SK-N-SH treated with all-trans-retinoic acid at 6 μM for 48 hours (cell line): ENCODE measurements at regions not wholly inside any gene's neighbourhood (a gene's known extent, or its start where the extent isn't known, plus 50 kb on each side); places are given as distances from the start of the nearest gene placed in this dataset.

Experiments
- ARNTL ChIP-seq: fragments of 450-650 bp; formaldehyde crosslinking; IDR thresholded peaks from 2 replicates; pipeline ENCODE4 v1.5.0; 2020; ENCODE audit warnings: low read depth, mild to moderate bottlenecking, moderate library complexity, borderline replicate concordance
- GLIS3 ChIP-seq: fragments of 250-450 bp; sonication (Bioruptor Pico); IDR thresholded peaks from 2 replicates; pipeline ENCODE4 v1.5.0; 2020; ENCODE audit warnings: mild to moderate bottlenecking, moderate library complexity
- RARB ChIP-seq: fragments of 250-450 bp; sonication (Bioruptor Pico); IDR thresholded peaks from 2 replicates; pipeline ENCODE4 v1.8.0; 2021; ENCODE audit warnings: mild to moderate bottlenecking, moderate library complexity
- ZC3H10 ChIP-seq: fragments of 250-450 bp; sonication (Bioruptor Pico); IDR thresholded peaks from 2 replicates; pipeline ENCODE4 v1.5.1; 2021; ENCODE audit warnings: mild to moderate bottlenecking, moderate library complexity
- ZFP30 ChIP-seq: fragments of 450-650 bp; formaldehyde crosslinking; IDR thresholded peaks from 2 replicates; pipeline ENCODE4 v1.5.0; 2022; ENCODE audit warnings: mild to moderate bottlenecking, moderate library complexity
- TF ChIP-seq, protein P1 (sequence below): fragments of 250-450 bp; sonication (Bioruptor Pico); IDR thresholded peaks from 2 replicates; pipeline ENCODE4 v1.8.0; 2020; ENCODE audit warnings: mild to moderate bottlenecking, moderate library complexity, borderline replicate concordance

DNA sequence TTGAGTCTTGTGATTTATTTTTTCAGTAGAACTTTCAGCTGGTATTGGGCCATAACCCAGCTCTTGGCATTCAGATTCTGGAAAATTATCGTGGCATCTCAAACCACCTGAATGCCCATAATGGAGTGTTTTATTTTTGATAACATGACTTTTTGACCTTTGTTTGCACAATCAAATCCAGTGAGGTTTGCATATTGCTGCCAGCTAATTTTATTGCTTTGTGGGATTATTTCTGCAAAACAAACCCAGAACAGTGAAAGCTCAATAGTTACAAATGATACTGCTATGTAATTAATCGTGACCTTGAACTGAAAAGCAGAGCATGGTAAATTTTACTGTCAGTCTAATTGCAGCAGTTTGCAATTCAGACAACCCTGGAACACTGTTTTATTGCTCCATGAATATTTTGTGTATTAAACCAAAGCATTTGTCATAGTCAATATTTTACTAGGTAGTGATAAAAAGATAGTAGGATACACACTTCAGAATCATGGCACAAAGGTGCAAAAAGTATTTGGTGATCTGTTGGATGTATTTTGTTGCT is 255.2 kb upstream of the NAV3 start:
- TF ChIP-seq RARB (CRISPR knock-in tag) (no peak), GLIS3 (CRISPR knock-in tag) (no peak), ARNTL (CRISPR knock-in tag) (no peak), ZC3H10 (CRISPR knock-in tag) (0 out of 2 replicates have a peak, but pooled peaks have one; percentile 16), ZFP30 (CRISPR knock-in tag) (no peak)
- TF ChIP-seq, protein P1, sequence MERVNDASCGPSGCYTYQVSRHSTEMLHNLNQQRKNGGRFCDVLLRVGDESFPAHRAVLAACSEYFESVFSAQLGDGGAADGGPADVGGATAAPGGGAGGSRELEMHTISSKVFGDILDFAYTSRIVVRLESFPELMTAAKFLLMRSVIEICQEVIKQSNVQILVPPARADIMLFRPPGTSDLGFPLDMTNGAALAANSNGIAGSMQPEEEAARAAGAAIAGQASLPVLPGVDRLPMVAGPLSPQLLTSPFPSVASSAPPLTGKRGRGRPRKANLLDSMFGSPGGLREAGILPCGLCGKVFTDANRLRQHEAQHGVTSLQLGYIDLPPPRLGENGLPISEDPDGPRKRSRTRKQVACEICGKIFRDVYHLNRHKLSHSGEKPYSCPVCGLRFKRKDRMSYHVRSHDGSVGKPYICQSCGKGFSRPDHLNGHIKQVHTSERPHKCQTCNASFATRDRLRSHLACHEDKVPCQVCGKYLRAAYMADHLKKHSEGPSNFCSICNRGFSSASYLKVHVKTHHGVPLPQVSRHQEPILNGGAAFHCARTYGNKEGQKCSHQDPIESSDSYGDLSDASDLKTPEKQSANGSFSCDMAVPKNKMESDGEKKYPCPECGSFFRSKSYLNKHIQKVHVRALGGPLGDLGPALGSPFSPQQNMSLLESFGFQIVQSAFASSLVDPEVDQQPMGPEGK (CRISPR knock-in tag) = no peak
